Common myeloid progenitor, CD34-positive (primary cell): ENCODE measurements at regions not wholly inside any gene's neighbourhood (a gene's known extent, or its start where the extent isn't known, plus 50 kb on each side); places are given as distances from the start of the nearest gene placed in this dataset.

Source experiments
- CTCF ChIA-PET: fragments of 350-600 bp; sonication (Branson Sonifier 250); formaldehyde crosslinking; loops from one replicate; lab custom pipeline; 2021; ENCODE audit warnings: antibody characterized with exemption; lab: Charles Lee
- POLR2A ChIA-PET: fragments of 350-600 bp; sonication (Branson Sonifier 250); formaldehyde crosslinking; loops from one replicate; lab custom pipeline; 2021; ENCODE audit warnings: antibody characterized with exemption; lab: Charles Lee
- DNase-seq, 3 donors: peaks; one replicate each; pipeline versions ENCODE4 v3.0.0 to v3.0.0-alpha.2; 2013
- H3K27ac ChIP-seq, 2 experiments: 1 replicate in 1 of 2; 2 replicates in 1 of 2; pipeline ENCODE4 v1.7.0; 2013; ENCODE audit warnings: inconsistent platforms in 2 of 2, low read length in 2 of 2, mild to moderate bottlenecking in 2 of 2, low read depth in 1 of 2, moderate library complexity in 1 of 2; ENCODE audit not compliant: severe bottlenecking in 2 of 2, insufficient read depth in 1 of 2, poor library complexity in 1 of 2
- H3K27me3 ChIP-seq, 5 experiments: replicated peaks in 2 of 5; 1 replicate in 3 of 5; 2 replicates in 2 of 5; pipeline versions ENCODE4 v1.6.1 to v1.7.0; 2013; ENCODE audit warnings: low read length in 4 of 5, mild to moderate bottlenecking in 2 of 5, moderate library complexity in 2 of 5, inconsistent platforms in 1 of 5; ENCODE audit not compliant: insufficient read depth in 5 of 5, control insufficient read depth in 4 of 5
- H3K36me3 ChIP-seq, 4 experiments: 1 replicate in 2 of 4; 2 replicates in 2 of 4; pipeline versions ENCODE4 v1.6.1 to v1.7.0; 2013; ENCODE audit warnings: low read length in 3 of 4, control low read depth in 1 of 4, mild to moderate bottlenecking in 1 of 4; ENCODE audit not compliant: control insufficient read depth in 4 of 4, insufficient read depth in 4 of 4
- H3K4me1 ChIP-seq, 4 experiments: 1 replicate in 3 of 4; 2 replicates in 1 of 4; pipeline versions ENCODE4 v1.6.1 to v1.7.1; 2013; ENCODE audit warnings: low read length in 3 of 4, mild to moderate bottlenecking in 3 of 4, control low read depth in 1 of 4, inconsistent platforms in 1 of 4, moderate library complexity in 1 of 4; ENCODE audit not compliant: control insufficient read depth in 4 of 4, insufficient read depth in 4 of 4; ENCODE audit errors: control extremely low read depth in 1 of 4
- H3K4me3 ChIP-seq, 7 experiments: 1 replicate in 4 of 7; 2 replicates in 3 of 7; pipeline versions ENCODE4 v1.5.1 to v1.7.0; 2013; ENCODE audit warnings: mild to moderate bottlenecking in 7 of 7, low read length in 6 of 7, moderate library complexity in 6 of 7, inconsistent platforms in 2 of 7, low read depth in 2 of 7, control low read depth in 1 of 7; ENCODE audit not compliant: insufficient read depth in 4 of 7, control insufficient read depth in 1 of 7; ENCODE audit errors: extremely low read depth in 1 of 7
- H3K9me3 ChIP-seq, 5 experiments: 1 replicate in 4 of 5; 2 replicates in 1 of 5; pipeline versions ENCODE4 v1.6.1 to v1.7.1; 2013; ENCODE audit warnings: low read length in 4 of 5, mild to moderate bottlenecking in 2 of 5, inconsistent platforms in 1 of 5, low read depth in 1 of 5, moderate library complexity in 1 of 5; ENCODE audit not compliant: control insufficient read depth in 4 of 5, insufficient read depth in 2 of 5; ENCODE audit errors: control extremely low read depth in 1 of 5
- WGBS: methylation state at CpG from one replicate; pipeline ENCODE4 v1.1.5; 2013; ENCODE audit not compliant: insufficient coverage; 5-methylcytosine and 5-hydroxymethylcytosine counted together

DNA sequence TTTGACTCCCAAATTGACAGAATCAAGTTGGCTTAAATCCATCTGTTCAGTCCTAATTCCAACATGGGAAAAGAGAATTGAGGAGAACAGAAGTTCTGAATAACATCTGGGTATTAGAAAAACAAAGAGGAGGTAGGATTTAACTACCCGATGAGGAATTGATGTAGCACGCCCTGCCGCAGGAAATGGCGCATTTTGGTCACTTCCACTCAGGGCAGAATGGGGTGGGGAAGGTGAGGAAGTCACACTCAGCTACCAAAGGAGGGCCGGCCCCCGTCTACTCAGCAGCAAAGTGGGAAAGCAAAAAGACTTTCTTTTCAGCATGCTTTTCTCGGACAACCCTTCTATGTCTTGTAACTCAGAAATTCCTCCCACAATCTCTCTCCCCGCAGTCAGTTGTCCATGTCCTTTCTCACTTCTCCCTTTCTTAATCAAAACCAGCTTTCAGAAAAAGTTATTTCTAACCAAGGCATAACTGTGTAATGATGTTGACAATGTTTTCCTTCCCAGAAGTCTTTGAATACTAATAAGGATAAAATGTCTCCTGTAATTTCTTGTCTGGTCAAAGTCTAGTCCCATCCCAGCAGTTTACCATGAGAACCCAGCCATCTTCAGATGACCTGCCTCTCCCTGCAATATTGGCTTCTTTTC is 60.5 kb upstream of the SIPA1L2 start:
- POLR2A ChIA-PET = no interaction called here
- no peaks in the 10 kb centered on the region for H3K27me3 ChIP-seq

DNA sequence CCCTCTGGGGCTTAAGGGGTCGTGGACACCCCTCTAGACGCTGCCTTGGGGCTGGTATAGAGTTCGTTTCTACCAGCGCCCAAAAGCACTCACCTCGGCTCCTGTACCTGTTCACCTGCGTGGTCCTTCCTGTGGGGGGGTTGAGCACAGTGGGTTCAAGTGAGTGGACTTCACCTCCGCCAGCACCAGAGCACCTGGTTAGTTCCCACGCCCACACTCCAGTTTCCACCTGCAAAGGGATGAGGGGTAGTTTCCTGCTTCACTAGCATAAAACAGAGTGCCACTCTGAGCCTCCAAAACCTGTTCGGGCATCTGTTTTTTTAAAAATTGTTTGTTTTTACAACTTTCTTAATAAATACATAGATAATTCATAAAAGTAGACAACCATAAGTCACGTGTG is 64.5 kb upstream of the SIPA1L2 start:
- Histone ChIP-seq H3K9me3 (no peaks in the 10 kb centered on the region), H3K27ac (no peak overlapping the region), H3K36me3 (no peaks in the 10 kb centered on the region), H3K4me1 (no peaks in the 10 kb centered on the region), H3K27me3 (no peaks in the 10 kb centered on the region), H3K4me3 (no peak overlapping the region)
- 98% methylated on average over 7 of the region's 10 CpGs for whole genome bisulfite sequencing
- no peak for DNase-seq
- CTCF ChIA-PET = interaction anchor here (1.9 kb wide), 1 partner anchor 11 kb away, joined by 8 read pairs; no protein-coding TSS in a partner anchor
- POLR2A ChIA-PET = no interaction called here

More for the DNA sequence above, 60.5 kb upstream of the SIPA1L2 start:
- CTCF ChIA-PET = interaction anchor here (1.1 kb wide), 1 partner anchor 12 kb away, joined by 3 read pairs; no protein-coding TSS in a partner anchor
- no peaks in the 10 kb centered on the region for H3K36me3 ChIP-seq
- peaks cover 0 to 10% (median 7%) of the 10 kb centered on the region in 4 experiments for H3K4me1 ChIP-seq
- H3K9me3 ChIP-seq = no peaks in the 10 kb centered on the region
- peak in 2 of 3 donors; percentile 22 to 26 for DNase-seq
- H3K27ac ChIP-seq = no peak overlapping the region
- H3K4me3 ChIP-seq = no peak overlapping the region
- 52% methylated on average over 5 of the region's 8 CpGs for WGBS

- Histone ChIP-seq H3K4me1 (no peaks in the 10 kb centered on the region), H3K27me3 (no peaks in the 10 kb centered on the region), H3K9me3 (no peaks in the 10 kb centered on the region), H3K4me3 (no peak overlapping the region), H3K27ac (no peak overlapping the region), H3K36me3 (no peaks in the 10 kb centered on the region)
- CTCF ChIA-PET = no interaction called here
- POLR2A ChIA-PET = no interaction called here
- 98% methylated on average over 5 of the region's 5 CpGs for WGBS
- DNase-seq = no peak
These were observed 65.9 kb upstream of the SIPA1L2 start for GRCh38 chr1:232695621-232696385.

DNA sequence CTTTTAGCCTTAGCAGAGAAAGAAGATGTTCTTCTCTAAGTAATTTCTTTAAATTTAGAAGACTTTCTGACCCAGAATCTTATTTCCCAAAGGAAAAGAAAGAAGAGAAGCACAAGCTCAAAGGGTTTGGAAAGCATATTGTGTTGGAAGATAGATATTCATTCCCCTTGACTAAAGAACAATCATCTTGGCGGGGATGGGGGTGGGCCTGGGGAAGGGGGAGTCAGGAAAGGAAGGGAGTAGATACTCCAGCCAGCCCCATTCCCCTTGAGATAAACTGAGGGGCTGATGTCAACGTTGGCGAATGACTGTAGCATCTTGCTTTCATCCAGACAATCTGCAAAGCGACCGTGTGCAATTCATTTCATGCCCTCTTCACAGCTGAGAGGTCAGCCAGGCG is 66.5 kb upstream of the SIPA1L2 start:
- H3K27me3 ChIP-seq = no peaks in the 10 kb centered on the region
- CTCF ChIA-PET = no interaction called here
- no peaks in the 10 kb centered on the region for H3K4me1 ChIP-seq
- peaks cover 0 to 3% (median 0%) of the 10 kb centered on the region in 5 experiments for H3K9me3 ChIP-seq
- no peaks in the 10 kb centered on the region for H3K36me3 ChIP-seq
- H3K27ac ChIP-seq = no peak overlapping the region
- no peak for DNase-seq
- H3K4me3 ChIP-seq = no peak overlapping the region
- POLR2A ChIA-PET = no interaction called here
- 96% methylated on average over 5 of the region's 6 CpGs for WGBS

- peaks cover 0 to 8% (median 0%) of the 10 kb centered on the region in 5 experiments for H3K9me3 ChIP-seq
- H3K27ac ChIP-seq = no peak overlapping the region
- DNase-seq = no peak
- ChIA-PET POLR2A (no interaction called here), CTCF (interaction anchor here (1.3 kb wide), 1 partner anchor 12 kb away, joined by 5 read pairs; no protein-coding TSS in a partner anchor)
- H3K36me3 ChIP-seq = no peaks in the 10 kb centered on the region
- no peaks in the 10 kb centered on the region for H3K27me3 ChIP-seq
- 100% methylated on average over 3 of the region's 4 CpGs for WGBS
- no peaks in the 10 kb centered on the region for H3K4me1 ChIP-seq
- no peak overlapping the region for H3K4me3 ChIP-seq
These were observed 67.4 kb upstream of the SIPA1L2 start for GRCh38 chr1:232697187-232697822.

DNA sequence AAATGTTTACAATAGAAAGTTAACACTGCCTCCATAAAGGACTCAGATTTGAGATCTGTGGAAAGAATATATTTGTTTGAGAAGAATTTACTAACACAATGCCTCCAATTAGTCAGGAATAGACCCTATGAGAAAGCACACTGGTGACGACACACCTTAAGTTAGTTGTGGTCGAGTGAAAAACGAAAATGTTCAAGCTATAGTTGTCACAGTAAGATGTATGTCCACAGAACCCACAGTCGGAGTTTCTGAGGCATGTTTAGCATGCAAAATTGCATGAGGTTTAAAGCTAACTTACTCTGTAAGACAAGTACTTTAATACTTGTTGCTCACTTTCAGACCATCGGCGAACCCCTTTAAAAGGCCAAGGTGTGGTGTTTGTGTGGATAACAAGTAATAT is 69.9 kb upstream of the SIPA1L2 start:
- WGBS = 83% methylated on average over 3 of the region's 6 CpGs

More for the DNA sequence above, 69.9 kb upstream of the SIPA1L2 start:
- no peak overlapping the region for H3K4me3 ChIP-seq
- no peaks in the 10 kb centered on the region for H3K27me3 ChIP-seq
- peaks cover 4 to 9% (median 8%) of the 10 kb centered on the region in 4 experiments for H3K4me1 ChIP-seq
- ChIA-PET CTCF (no interaction called here), POLR2A (no interaction called here)
- peaks cover 0 to 12% (median 0%) of the 10 kb centered on the region in 5 experiments for H3K9me3 ChIP-seq
- H3K36me3 ChIP-seq = no peaks in the 10 kb centered on the region
- H3K27ac ChIP-seq = no peak overlapping the region
- no peak for DNase-seq
